ENCODE measurements at regions not wholly inside any gene's neighbourhood (a gene's known extent, or its start where the extent isn't known, plus 50 kb on each side); places are given as distances from the start of the nearest gene placed in this dataset.

- Histone ChIP-seq H3K27me3 (no peaks in the 10 kb centered on the region), H3K9me3 (no peaks in the 10 kb centered on the region), H3K9ac (ENCODE audit: low read depth in 2 of 2, low read length in 2 of 2) (no peak overlapping the region), H3K27ac (no peak overlapping the region), H3K36me3 (no peaks in the 10 kb centered on the region), H3K4me3 (no peak overlapping the region), H3K4me1 (no peaks in the 10 kb centered on the region)
- no peak for TF ChIP-seq CTCF (IDR thresholded peaks at IDR 0.05)
- DNase-seq = no peak
- intact Hi-C loops (cut with DNase I) = no loop called here
Measured at GRCh38 chr9:31520301-31521085, 864.0 kb upstream of the ACO1 start.

GRCh38 chr9:31535651-31536050 is 848.8 kb upstream of the ACO1 start:
- intact Hi-C loops (cut with DNase I) = no loop called here
- TF ChIP-seq CTCF (IDR thresholded peaks at IDR 0.05) = no peak
- H3K9me3 ChIP-seq = no peaks in the 10 kb centered on the region
- H3K27me3 ChIP-seq = no peaks in the 10 kb centered on the region
- H3K4me3 ChIP-seq = no peak overlapping the region
- no peak overlapping the region for H3K9ac ChIP-seq (ENCODE audit: low read depth in 2 of 2, low read length in 2 of 2)
- DNase-seq = no peak
- no peaks in the 10 kb centered on the region for H3K36me3 ChIP-seq
- H3K4me1 ChIP-seq = no peaks in the 10 kb centered on the region
- no peak overlapping the region for H3K27ac ChIP-seq

GRCh38 chr9:31536471-31536870 is 848.0 kb upstream of the ACO1 start:
- Histone ChIP-seq H3K4me1 (no peaks in the 10 kb centered on the region), H3K27me3 (no peaks in the 10 kb centered on the region), H3K27ac (no peak overlapping the region), H3K9me3 (no peaks in the 10 kb centered on the region), H3K36me3 (no peaks in the 10 kb centered on the region), H3K9ac (ENCODE audit: low read depth in 2 of 2, low read length in 2 of 2) (no peak overlapping the region), H3K4me3 (no peak overlapping the region)
- no peak for TF ChIP-seq CTCF (IDR thresholded peaks at IDR 0.05)
- no peak for DNase-seq
- intact Hi-C loops (cut with DNase I) = no loop called here

GRCh38 chr9:31541721-31542281 is 842.6 kb upstream of the ACO1 start:
- intact Hi-C loops (cut with DNase I) = no loop called here
- Histone ChIP-seq H3K36me3 (no peaks in the 10 kb centered on the region), H3K27ac (no peak overlapping the region), H3K27me3 (no peaks in the 10 kb centered on the region), H3K9ac (ENCODE audit: low read depth in 2 of 2, low read length in 2 of 2) (no peak overlapping the region), H3K4me1 (no peaks in the 10 kb centered on the region), H3K9me3 (no peaks in the 10 kb centered on the region), H3K4me3 (no peak overlapping the region)
- no peak for TF ChIP-seq CTCF (IDR thresholded peaks at IDR 0.05)
- DNase-seq = no peak

GRCh38 chr9:31542384-31543055 is 841.9 kb upstream of the ACO1 start:
- no peak for DNase-seq
- Histone ChIP-seq H3K9ac (ENCODE audit: low read depth in 2 of 2, low read length in 2 of 2) (no peak overlapping the region), H3K4me3 (no peak overlapping the region), H3K4me1 (no peaks in the 10 kb centered on the region), H3K27me3 (no peaks in the 10 kb centered on the region), H3K36me3 (no peaks in the 10 kb centered on the region), H3K27ac (no peak overlapping the region), H3K9me3 (no peaks in the 10 kb centered on the region)
- TF ChIP-seq CTCF (IDR thresholded peaks at IDR 0.05) = no peak
- intact Hi-C loops (cut with DNase I) = no loop called here
